Gastroesophageal sphincter (tissue), 3 donors: ENCODE measurements at regions not wholly inside any gene's neighbourhood (a gene's known extent, or its start where the extent isn't known, plus 50 kb on each side); places are given as distances from the start of the nearest gene placed in this dataset.
A peak's percentile ranks its signal among the peaks of the same experiment; 100 is the strongest.

Experiments used
- POLR2AphosphoS5 ChIP-seq: sonication (generic); formaldehyde crosslinking; IDR thresholded peaks from one replicate; pipeline ENCODE4 v1.6.1; 2017; ENCODE audit warnings: antibody characterized with exemption
- TF ChIP-seq, protein P1 (sequence below), 4 experiments: fragments of 200-600 bp in 2 of 4; fragments of 450-650 bp in 2 of 4; sonication (generic) in 1 of 4; IDR thresholded peaks; one replicate each; pipeline ENCODE4 v1.5.1; 2017 to 2019; ENCODE audit warnings: antibody characterized with exemption in 4 of 4, mild to moderate bottlenecking in 2 of 4, moderate library complexity in 2 of 4

DNA sequence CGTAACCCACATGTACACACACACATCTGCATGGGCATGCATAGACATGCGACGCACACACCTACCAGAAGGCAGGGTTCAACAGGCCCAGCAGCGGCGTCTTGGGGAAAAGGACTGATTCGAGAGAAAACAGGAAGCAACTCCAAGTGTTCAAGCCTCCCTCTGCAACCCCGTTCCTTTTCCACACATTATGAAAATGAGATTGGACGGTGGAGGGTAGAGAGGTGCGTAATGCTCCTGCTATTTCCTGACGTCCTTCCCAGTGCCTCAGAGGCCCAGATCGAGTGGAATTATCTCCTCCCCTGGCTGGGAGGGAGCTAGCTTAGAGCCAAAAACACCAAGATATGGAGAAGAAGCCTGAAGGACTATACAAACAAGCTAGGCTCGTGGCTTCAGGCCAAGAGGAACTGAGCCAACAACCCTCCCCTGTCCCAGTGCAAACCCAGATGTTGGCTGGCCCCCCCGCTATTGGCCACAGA, 289.2 kb downstream of the MN1 start:
- TF ChIP-seq POLR2AphosphoS5: peak; percentile 40
- TF ChIP-seq, protein P1, sequence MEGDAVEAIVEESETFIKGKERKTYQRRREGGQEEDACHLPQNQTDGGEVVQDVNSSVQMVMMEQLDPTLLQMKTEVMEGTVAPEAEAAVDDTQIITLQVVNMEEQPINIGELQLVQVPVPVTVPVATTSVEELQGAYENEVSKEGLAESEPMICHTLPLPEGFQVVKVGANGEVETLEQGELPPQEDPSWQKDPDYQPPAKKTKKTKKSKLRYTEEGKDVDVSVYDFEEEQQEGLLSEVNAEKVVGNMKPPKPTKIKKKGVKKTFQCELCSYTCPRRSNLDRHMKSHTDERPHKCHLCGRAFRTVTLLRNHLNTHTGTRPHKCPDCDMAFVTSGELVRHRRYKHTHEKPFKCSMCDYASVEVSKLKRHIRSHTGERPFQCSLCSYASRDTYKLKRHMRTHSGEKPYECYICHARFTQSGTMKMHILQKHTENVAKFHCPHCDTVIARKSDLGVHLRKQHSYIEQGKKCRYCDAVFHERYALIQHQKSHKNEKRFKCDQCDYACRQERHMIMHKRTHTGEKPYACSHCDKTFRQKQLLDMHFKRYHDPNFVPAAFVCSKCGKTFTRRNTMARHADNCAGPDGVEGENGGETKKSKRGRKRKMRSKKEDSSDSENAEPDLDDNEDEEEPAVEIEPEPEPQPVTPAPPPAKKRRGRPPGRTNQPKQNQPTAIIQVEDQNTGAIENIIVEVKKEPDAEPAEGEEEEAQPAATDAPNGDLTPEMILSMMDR (IDR thresholded peaks at IDR 0.05): no peak
